Lung (tissue), 11 donors: ENCODE measurements at regions not wholly inside any gene's neighbourhood (a gene's known extent, or its start where the extent isn't known, plus 50 kb on each side); places are given as distances from the start of the nearest gene placed in this dataset.
"Not testable (repeated sequence)": the region's sequence is repeated elsewhere in the genome, so short reads cannot be mapped to it uniquely, and the experiment has no call there.

Experiments
- ATAC-seq: fragments of 200-7000 bp; cut with Tn5 transposase; one replicate; pipeline ENCODE4 v1.9.1; 2020; ENCODE audit warnings: moderate number of reproducible peaks; ENCODE audit not compliant: insufficient read depth, low FRiP score
- DNase-seq, 3 donors: peaks; one replicate each; pipeline ENCODE4 v3.0.0-alpha.2; 2013 to 2017
- H3K27ac ChIP-seq, 2 donors: one replicate each; pipeline ENCODE4 v1.5.1; 2013; ENCODE audit warnings: mild to moderate bottlenecking in 2 of 2, moderate library complexity in 2 of 2, control low read depth in 1 of 2, inconsistent platforms in 1 of 2, low read depth in 1 of 2, low read length in 1 of 2
- H3K27me3 ChIP-seq, 3 donors: one replicate each; pipeline ENCODE4 v1.5.1; 2013; ENCODE audit warnings: low read length in 2 of 3; ENCODE audit not compliant: control insufficient read depth in 3 of 3, insufficient read depth in 3 of 3
- H3K36me3 ChIP-seq, 4 donors: one replicate each; pipeline ENCODE4 v1.5.1; 2013; ENCODE audit warnings: low read length in 4 of 4, mild to moderate bottlenecking in 1 of 4, moderate library complexity in 1 of 4; ENCODE audit not compliant: control insufficient read depth in 4 of 4, insufficient read depth in 4 of 4
- H3K4me1 ChIP-seq, 5 donors: one replicate each; pipeline ENCODE4 v1.5.1; 2013; ENCODE audit warnings: low read length in 5 of 5, mild to moderate bottlenecking in 2 of 5, moderate library complexity in 1 of 5; ENCODE audit not compliant: control insufficient read depth in 5 of 5, insufficient read depth in 5 of 5
- H3K4me3 ChIP-seq: one replicate; pipeline ENCODE4 v1.5.1; 2013; ENCODE audit warnings: mild to moderate bottlenecking, control low read depth, moderate library complexity
- H3K9ac ChIP-seq, 2 donors: one replicate each; pipeline ENCODE4 v1.5.1; 2013; ENCODE audit warnings: low read length in 2 of 2, control low read depth in 1 of 2; ENCODE audit not compliant: insufficient read depth in 1 of 2
- H3K9me3 ChIP-seq, 4 donors: one replicate each; pipeline ENCODE4 v1.5.1; 2013; ENCODE audit warnings: low read length in 3 of 4, mild to moderate bottlenecking in 1 of 4, moderate library complexity in 1 of 4; ENCODE audit not compliant: control insufficient read depth in 4 of 4, insufficient read depth in 3 of 4
- WGBS, 2 donors: extraction: QIAGEN DNeasy Blood & Tissue Kit; methylation state at CpG; one replicate each; pipeline ENCODE4 v1.1.7; 2013; 5-methylcytosine and 5-hydroxymethylcytosine counted together
- TF ChIP-seq, protein P1 (sequence below): IDR thresholded peaks from 2 replicates; pipeline ENCODE4 v1.5.1; 2012; ENCODE audit warnings: mild to moderate bottlenecking; ENCODE audit errors: control extremely low read depth, extremely low read depth
- donor health status: control.
- donor health status: control.
- donor health status: Bipolar disorder and iron deficiency.
- donor health status: healthy.
- donor health status: DM: yes; HTN: yes; CAD: no.

DNA sequence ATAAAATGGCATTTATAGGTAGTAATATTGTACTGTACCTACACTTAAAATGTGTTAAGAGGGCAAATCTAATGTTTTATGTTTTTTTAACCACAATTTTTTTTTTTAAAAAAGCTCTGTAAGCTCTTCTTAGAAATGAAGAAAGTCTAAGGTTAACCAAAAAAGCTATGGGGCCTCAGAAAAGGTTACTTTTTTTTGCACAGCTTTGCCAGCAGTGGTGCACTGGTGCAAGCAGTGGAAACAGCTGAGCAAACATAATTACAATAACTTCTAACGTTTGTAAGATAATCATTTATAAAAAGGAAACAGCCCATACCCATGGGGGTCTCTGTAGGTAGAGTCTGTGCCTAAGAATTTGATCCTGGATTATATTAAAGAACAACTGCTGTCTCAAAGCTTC, 85.1 kb upstream of the NID2 start:
- Histone ChIP-seq H3K36me3 (no peaks in the 10 kb centered on the region), H3K4me3 (no peak overlapping the region), H3K4me1 (no peaks in the 10 kb centered on the region), H3K9me3 (peaks cover 0 to 3% (median 0%) of the 10 kb centered on the region in 4 donors), H3K27ac (no peak overlapping the region), H3K9ac (no peak overlapping the region), H3K27me3 (no peaks in the 10 kb centered on the region)
- WGBS, 2 donors, result 4 to 8% methylated on average over 1 of the region's 1 CpG
- TF ChIP-seq, protein P1, sequence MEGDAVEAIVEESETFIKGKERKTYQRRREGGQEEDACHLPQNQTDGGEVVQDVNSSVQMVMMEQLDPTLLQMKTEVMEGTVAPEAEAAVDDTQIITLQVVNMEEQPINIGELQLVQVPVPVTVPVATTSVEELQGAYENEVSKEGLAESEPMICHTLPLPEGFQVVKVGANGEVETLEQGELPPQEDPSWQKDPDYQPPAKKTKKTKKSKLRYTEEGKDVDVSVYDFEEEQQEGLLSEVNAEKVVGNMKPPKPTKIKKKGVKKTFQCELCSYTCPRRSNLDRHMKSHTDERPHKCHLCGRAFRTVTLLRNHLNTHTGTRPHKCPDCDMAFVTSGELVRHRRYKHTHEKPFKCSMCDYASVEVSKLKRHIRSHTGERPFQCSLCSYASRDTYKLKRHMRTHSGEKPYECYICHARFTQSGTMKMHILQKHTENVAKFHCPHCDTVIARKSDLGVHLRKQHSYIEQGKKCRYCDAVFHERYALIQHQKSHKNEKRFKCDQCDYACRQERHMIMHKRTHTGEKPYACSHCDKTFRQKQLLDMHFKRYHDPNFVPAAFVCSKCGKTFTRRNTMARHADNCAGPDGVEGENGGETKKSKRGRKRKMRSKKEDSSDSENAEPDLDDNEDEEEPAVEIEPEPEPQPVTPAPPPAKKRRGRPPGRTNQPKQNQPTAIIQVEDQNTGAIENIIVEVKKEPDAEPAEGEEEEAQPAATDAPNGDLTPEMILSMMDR, result no peak
- ATAC-seq, result no peak
- no peak for DNase-seq

- Histone ChIP-seq H3K9ac (no peak overlapping the region), H3K27me3 (no peaks in the 10 kb centered on the region), H3K9me3 (peaks cover 0 to 1% (median 0%) of the 10 kb centered on the region in 4 donors), H3K36me3 (no peaks in the 10 kb centered on the region), H3K4me1 (no peaks in the 10 kb centered on the region), H3K27ac (no peak overlapping the region), H3K4me3 (no peak overlapping the region)
- DNase-seq, result no peak
- ATAC-seq, result no peak
- 90 to 91% methylated on average over 2 of the region's 2 CpGs for WGBS, 2 donors
- TF ChIP-seq, protein P1, result no peak
These were observed 81.3 kb upstream of the NID2 start for GRCh38 chr14:52150162-52150561.

- Histone ChIP-seq H3K36me3 (no peaks in the 10 kb centered on the region), H3K9ac (no peak overlapping the region), H3K9me3 (peaks cover 0 to 1% (median 0%) of the 10 kb centered on the region in 4 donors), H3K4me3 (no peak overlapping the region), H3K27ac (no peak overlapping the region), H3K27me3 (no peaks in the 10 kb centered on the region), H3K4me1 (no peaks in the 10 kb centered on the region)
- TF ChIP-seq, protein P1, result no peak
- DNase-seq (no peak), ATAC-seq (no peak)
- WGBS, 2 donors, result 86 to 89% methylated on average over 1 of the region's 1 CpG
These were observed 79.5 kb upstream of the NID2 start for GRCh38 chr14:52148371-52148770.

DNA sequence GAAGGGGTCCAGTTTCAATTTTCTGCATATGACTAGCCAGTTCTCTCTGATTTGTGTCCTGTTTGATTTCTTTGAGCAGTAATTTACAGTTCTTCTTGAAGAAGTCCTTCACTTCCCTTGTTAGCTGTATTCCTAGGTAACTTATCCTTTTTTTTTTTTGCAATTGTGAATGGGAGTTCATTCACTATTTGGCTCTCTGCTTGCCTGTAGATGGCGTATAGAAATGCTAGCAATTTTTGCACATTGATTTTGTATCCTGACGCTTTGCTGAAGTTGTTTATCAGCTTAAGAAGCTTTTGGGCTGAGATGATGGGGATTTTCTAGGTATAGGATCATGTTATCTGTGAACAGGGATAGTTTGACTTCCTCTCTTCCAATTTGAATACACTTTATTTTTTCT, 77.6 kb upstream of the NID2 start:
- Histone ChIP-seq H3K36me3 (no peaks in the 10 kb centered on the region), H3K27me3 (no peaks in the 10 kb centered on the region), H3K9ac (no peak overlapping the region), H3K9me3 (peaks cover 0 to 1% (median 0%) of the 10 kb centered on the region in 4 donors), H3K27ac (no peak overlapping the region), H3K4me3 (no peak overlapping the region), H3K4me1 (no peaks in the 10 kb centered on the region)
- 14 to 20% methylated on average over 2 of the region's 2 CpGs for whole genome bisulfite sequencing, 2 donors
- no peak for DNase-seq
- no peak for ATAC-seq
- TF ChIP-seq, protein P1, result no peak

DNA sequence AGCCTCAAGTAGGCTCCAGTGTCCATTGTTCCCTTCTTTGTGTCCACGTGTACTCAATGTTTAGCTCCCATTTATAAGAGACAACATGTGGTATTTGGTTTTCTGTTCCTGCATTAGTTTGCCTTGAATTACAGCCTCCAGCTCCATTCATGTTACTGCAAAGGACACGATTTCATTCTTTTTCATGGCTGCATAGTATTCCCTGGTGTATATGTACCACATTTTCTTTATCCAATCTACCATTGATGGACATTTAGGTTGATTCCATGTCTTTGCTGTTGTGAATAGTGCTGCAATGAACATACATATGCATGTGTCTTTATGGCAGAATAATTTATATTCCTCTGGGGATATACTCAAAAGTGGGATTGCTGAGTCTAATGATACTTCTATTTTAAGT, 75.2 kb upstream of the NID2 start:
- H3K9me3 ChIP-seq, H3K4me1 ChIP-seq, H3K9ac ChIP-seq, DNase-seq, H3K36me3 ChIP-seq, H3K4me3 ChIP-seq, H3K27ac ChIP-seq, H3K27me3 ChIP-seq, ATAC-seq: not testable (repeated sequence)
- 89 to 98% methylated on average over 2 of the region's 2 CpGs for WGBS, 2 donors
